ENCODE measurements at regions not wholly inside any gene's neighbourhood (a gene's known extent, or its start where the extent isn't known, plus 50 kb on each side); places are given as distances from the start of the nearest gene placed in this dataset.

GRCh38 chr2:192347542-192347941 lies 152.8 kb upstream of the TMEFF2 start (continued):
- TF ChIP-seq CREB1 (IDR thresholded peaks at IDR 0.05; ENCODE audit: low read depth) (no peak), BCL3 (IDR thresholded peaks at IDR 0.05; ENCODE audit: borderline replicate concordance, insufficient read depth, low read depth, low read length, poor library complexity, severe bottlenecking) (no peak), E2F8 (IDR thresholded peaks at IDR 0.05; ENCODE audit: low read depth, partially characterized antibody) (no peak), BCL11A (IDR thresholded peaks at IDR 0.05; ENCODE audit: low read depth, low read length) (no peak), ZBTB11 (CRISPR knock-in tag; IDR thresholded peaks at IDR 0.05) (no peak), CEBPZ (IDR thresholded peaks at IDR 0.05; ENCODE audit: low read depth, low read length) (no peak), TCF7 (IDR thresholded peaks at IDR 0.05; ENCODE audit: borderline replicate concordance) (no peak)

Measured in GM12878 (cell line).